T-helper 1 cell treated with Interleukin-12 subunit alpha and Interleukin-12 subunit beta and Interleukin-4 antibody, amounts not matched to agents 30 μg/mL and 1 μg/mL, for 36 hours (primary cell): ENCODE measurements at regions not wholly inside any gene's neighbourhood (a gene's known extent, or its start where the extent isn't known, plus 50 kb on each side); places are given as distances from the start of the nearest gene placed in this dataset.
"Not testable (repeated sequence)": the region's sequence is repeated elsewhere in the genome, so short reads cannot be mapped to it uniquely, and the experiment has no call there.

Source experiments
- H3K27ac Mint-ChIP-seq: one replicate; pipeline ENCODE4 v1.8.0; 2021; ENCODE audit warnings: mild to moderate bottlenecking, mixed read lengths
- H3K27me3 Mint-ChIP-seq: one replicate; pipeline ENCODE4 v1.8.0; 2021; ENCODE audit warnings: low read depth, mixed read lengths
- H3K36me3 Mint-ChIP-seq: one replicate; pipeline ENCODE4 v1.8.0; 2021; ENCODE audit warnings: low read depth, mixed read lengths
- H3K4me1 Mint-ChIP-seq: one replicate; pipeline ENCODE4 v1.8.0; 2021; ENCODE audit warnings: low read depth, mixed read lengths
- H3K4me3 Mint-ChIP-seq: one replicate; pipeline ENCODE4 v1.8.0; 2021; ENCODE audit warnings: mild to moderate bottlenecking, moderate library complexity, mixed read lengths
- H3K9me3 Mint-ChIP-seq: one replicate; pipeline ENCODE4 v1.8.0; 2021; ENCODE audit warnings: mixed read lengths

- Mint-ChIP-seq H3K9me3 (no peaks in the 10 kb centered on the region), H3K4me3 (no peak overlapping the region), H3K36me3 (no peaks in the 10 kb centered on the region), H3K27me3 (peaks cover 50% of the 10 kb centered on the region), H3K27ac (no peak overlapping the region), H3K4me1 (peaks cover 2% of the 10 kb centered on the region)
Observed at GRCh38 chr1:58246549-58246948, 300.0 kb downstream of the OMA1 start.

- Mint-ChIP-seq H3K27ac (no peak overlapping the region), H3K9me3 (no peaks in the 10 kb centered on the region), H3K4me1 (peaks cover 2% of the 10 kb centered on the region), H3K27me3 (peaks cover 38% of the 10 kb centered on the region), H3K36me3 (no peaks in the 10 kb centered on the region), H3K4me3 (no peak overlapping the region)
Observed at GRCh38 chr1:58244872-58245271, 301.7 kb downstream of the OMA1 start.

- Mint-ChIP-seq H3K4me3 (no peak overlapping the region), H3K27ac (no peak overlapping the region), H3K4me1 (no peaks in the 10 kb centered on the region), H3K36me3 (no peaks in the 10 kb centered on the region), H3K27me3 (peaks cover 3% of the 10 kb centered on the region), H3K9me3 (no peaks in the 10 kb centered on the region)
Observed at GRCh38 chr1:58238846-58239245, 307.7 kb downstream of the OMA1 start.

- Mint-ChIP-seq H3K27ac (no peak overlapping the region), H3K4me3 (no peak overlapping the region), H3K27me3 (no peaks in the 10 kb centered on the region), H3K9me3 (no peaks in the 10 kb centered on the region), H3K4me1 (no peaks in the 10 kb centered on the region), H3K36me3 (no peaks in the 10 kb centered on the region)
Observed at GRCh38 chr1:58233729-58234128, 312.8 kb downstream of the OMA1 start.

GRCh38 chr1:58231204-58231603, 315.3 kb downstream of the OMA1 start:
- no peaks in the 10 kb centered on the region for H3K4me1 Mint-ChIP-seq
- no peaks in the 10 kb centered on the region for H3K9me3 Mint-ChIP-seq
- H3K36me3 Mint-ChIP-seq = no peaks in the 10 kb centered on the region
- H3K27ac Mint-ChIP-seq = no peak overlapping the region
- no peak overlapping the region for H3K4me3 Mint-ChIP-seq
- no peaks in the 10 kb centered on the region for H3K27me3 Mint-ChIP-seq

- Mint-ChIP-seq H3K36me3 (no peaks in the 10 kb centered on the region), H3K27me3 (no peaks in the 10 kb centered on the region), H3K27ac (no peak overlapping the region), H3K4me1 (no peaks in the 10 kb centered on the region), H3K4me3 (no peak overlapping the region), H3K9me3 (no peaks in the 10 kb centered on the region)
Observed at GRCh38 chr1:58227604-58228003, 318.9 kb downstream of the OMA1 start.

GRCh38 chr1:58223522-58223921, 323.0 kb downstream of the OMA1 start:
- no peak overlapping the region for H3K27ac Mint-ChIP-seq
- no peaks in the 10 kb centered on the region for H3K9me3 Mint-ChIP-seq
- H3K4me1 Mint-ChIP-seq = no peaks in the 10 kb centered on the region

GRCh38 chr1:58220836-58221472, 325.6 kb downstream of the OMA1 start:
- no peak overlapping the region for H3K27ac Mint-ChIP-seq
- H3K4me3 Mint-ChIP-seq = no peak overlapping the region
- H3K27me3 Mint-ChIP-seq = peaks cover 3% of the 10 kb centered on the region
- no peaks in the 10 kb centered on the region for H3K4me1 Mint-ChIP-seq
- no peaks in the 10 kb centered on the region for H3K36me3 Mint-ChIP-seq
- no peaks in the 10 kb centered on the region for H3K9me3 Mint-ChIP-seq

More at GRCh38 chr1:58223522-58223921, 323.0 kb downstream of the OMA1 start:
- H3K4me3 Mint-ChIP-seq = no peak overlapping the region
- H3K36me3 Mint-ChIP-seq = no peaks in the 10 kb centered on the region
- H3K27me3 Mint-ChIP-seq = peaks cover 3% of the 10 kb centered on the region

GRCh38 chr1:58216169-58216568, 330.4 kb downstream of the OMA1 start:
- not testable (repeated sequence) for H3K4me1 Mint-ChIP-seq, H3K4me3 Mint-ChIP-seq, H3K27ac Mint-ChIP-seq

GRCh38 chr1:58214674-58215073, 331.9 kb downstream of the OMA1 start:
- Mint-ChIP-seq H3K9me3 (no peaks in the 10 kb centered on the region), H3K36me3 (no peaks in the 10 kb centered on the region), H3K4me3 (no peak overlapping the region), H3K27me3 (peaks cover 3% of the 10 kb centered on the region), H3K4me1 (no peaks in the 10 kb centered on the region), H3K27ac (no peak overlapping the region)

More at GRCh38 chr1:58216169-58216568, 330.4 kb downstream of the OMA1 start:
- not testable (repeated sequence) for H3K27me3 Mint-ChIP-seq, H3K36me3 Mint-ChIP-seq, H3K9me3 Mint-ChIP-seq

GRCh38 chr1:58211869-58212268, 334.7 kb downstream of the OMA1 start:
- Mint-ChIP-seq H3K27ac (no peak overlapping the region), H3K27me3 (no peaks in the 10 kb centered on the region), H3K9me3 (no peaks in the 10 kb centered on the region), H3K4me1 (no peaks in the 10 kb centered on the region), H3K4me3 (no peak overlapping the region), H3K36me3 (no peaks in the 10 kb centered on the region)

GRCh38 chr1:58209575-58209974, 337.0 kb downstream of the OMA1 start:
- H3K36me3 Mint-ChIP-seq = no peaks in the 10 kb centered on the region

GRCh38 chr1:58206749-58207148, 339.8 kb downstream of the OMA1 start:
- Mint-ChIP-seq H3K4me1 (no peaks in the 10 kb centered on the region), H3K4me3 (no peak overlapping the region), H3K9me3 (no peaks in the 10 kb centered on the region), H3K27me3 (no peaks in the 10 kb centered on the region), H3K27ac (no peak overlapping the region), H3K36me3 (no peaks in the 10 kb centered on the region)

More at GRCh38 chr1:58209575-58209974, 337.0 kb downstream of the OMA1 start:
- Mint-ChIP-seq H3K27ac (no peak overlapping the region), H3K4me3 (no peak overlapping the region), H3K27me3 (no peaks in the 10 kb centered on the region), H3K9me3 (no peaks in the 10 kb centered on the region), H3K4me1 (no peaks in the 10 kb centered on the region)

- Mint-ChIP-seq H3K4me1 (no peaks in the 10 kb centered on the region), H3K27ac (no peak overlapping the region), H3K9me3 (no peaks in the 10 kb centered on the region)
Observed at GRCh38 chr1:58204284-58204683, 342.2 kb downstream of the OMA1 start.

GRCh38 chr1:58201492-58202106, 344.9 kb downstream of the OMA1 start:
- H3K27ac Mint-ChIP-seq = no peak overlapping the region
- no peaks in the 10 kb centered on the region for H3K36me3 Mint-ChIP-seq
- no peaks in the 10 kb centered on the region for H3K4me1 Mint-ChIP-seq
- H3K9me3 Mint-ChIP-seq = no peaks in the 10 kb centered on the region
- no peaks in the 10 kb centered on the region for H3K27me3 Mint-ChIP-seq
- H3K4me3 Mint-ChIP-seq = no peak overlapping the region

More at GRCh38 chr1:58204284-58204683, 342.2 kb downstream of the OMA1 start:
- no peaks in the 10 kb centered on the region for H3K36me3 Mint-ChIP-seq
- no peaks in the 10 kb centered on the region for H3K27me3 Mint-ChIP-seq
- no peak overlapping the region for H3K4me3 Mint-ChIP-seq
